ENCODE measurements at regions not wholly inside any gene's neighbourhood (a gene's known extent, or its start where the extent isn't known, plus 50 kb on each side); places are given as distances from the start of the nearest gene placed in this dataset.

GRCh38 chrX:19280636-19281035 lies 63.1 kb upstream of the PDHA1 start:
- TF ChIP-seq CTCF (IDR thresholded peaks at IDR 0.05), result no peak
- no peak for TF ChIP-seq POLR2A (IDR thresholded peaks at IDR 0.05)
- no peak for TF ChIP-seq POLR2AphosphoS5 (IDR thresholded peaks at IDR 0.05; ENCODE audit: insufficient read depth in 1 of 2, low read depth in 1 of 2)

All from vagina (tissue), 2 donors.